HepG2 (cell line): ENCODE measurements at regions not wholly inside any gene's neighbourhood (a gene's known extent, or its start where the extent isn't known, plus 50 kb on each side); places are given as distances from the start of the nearest gene placed in this dataset.

Experiments
- SP2 ChIP-seq: sonication (generic); formaldehyde crosslinking; IDR thresholded peaks from 2 replicates; pipeline ENCODE4 v1.5.1; 2020; ENCODE audit warnings: mild to moderate bottlenecking, missing genetic modification reagents
- ZNF224 ChIP-seq: sonication (generic); formaldehyde crosslinking; IDR thresholded peaks from 2 replicates; pipeline ENCODE4 v1.5.0; 2020; ENCODE audit warnings: mild to moderate bottlenecking, missing genetic modification reagents
- ZNF274 ChIP-seq: sonication (generic); formaldehyde crosslinking; IDR thresholded peaks from 2 replicates; pipeline ENCODE4 v1.5.1; 2020; ENCODE audit warnings: mild to moderate bottlenecking, missing genetic modification reagents
- ZNF317 ChIP-seq: sonication (generic); formaldehyde crosslinking; IDR thresholded peaks from 2 replicates; pipeline ENCODE4 v1.5.0; 2020; ENCODE audit warnings: mild to moderate bottlenecking, missing genetic modification reagents
- TF ChIP-seq, protein P1 (sequence below): sonication (generic); formaldehyde crosslinking; IDR thresholded peaks from 2 replicates; pipeline ENCODE4 v1.5.0; 2020; ENCODE audit warnings: mild to moderate bottlenecking, missing genetic modification reagents, borderline replicate concordance
- TF ChIP-seq, protein P2 (sequence below): sonication (generic); formaldehyde crosslinking; IDR thresholded peaks from 2 replicates; pipeline ENCODE4 v1.9.0; 2021; ENCODE audit warnings: missing genetic modification reagents, mild to moderate bottlenecking, borderline replicate concordance
- TF ChIP-seq, protein P3 (sequence below): sonication (generic); formaldehyde crosslinking; IDR thresholded peaks from 2 replicates; pipeline ENCODE4 v1.4.0; 2020; ENCODE audit warnings: missing genetic modification reagents
- TF ChIP-seq, protein P4 (sequence below): sonication (generic); formaldehyde crosslinking; IDR thresholded peaks from 2 replicates; pipeline ENCODE4 v1.4.0; 2020; ENCODE audit warnings: missing genetic modification reagents
- TF ChIP-seq, protein P5 (sequence below): sonication (generic); formaldehyde crosslinking; IDR thresholded peaks from 2 replicates; pipeline ENCODE4 v1.4.0; 2020; ENCODE audit warnings: missing genetic modification reagents, borderline replicate concordance
- TF ChIP-seq, protein P6 (sequence below): sonication (generic); formaldehyde crosslinking; IDR thresholded peaks from 2 replicates; pipeline ENCODE4 v1.5.0; 2020; ENCODE audit warnings: mild to moderate bottlenecking, missing genetic modification reagents, moderate library complexity
- TF ChIP-seq, protein P7 (sequence below): sonication (generic); formaldehyde crosslinking; IDR thresholded peaks from 2 replicates; pipeline ENCODE4 v1.9.0; 2021; ENCODE audit warnings: missing genetic modification reagents, borderline replicate concordance

DNA sequence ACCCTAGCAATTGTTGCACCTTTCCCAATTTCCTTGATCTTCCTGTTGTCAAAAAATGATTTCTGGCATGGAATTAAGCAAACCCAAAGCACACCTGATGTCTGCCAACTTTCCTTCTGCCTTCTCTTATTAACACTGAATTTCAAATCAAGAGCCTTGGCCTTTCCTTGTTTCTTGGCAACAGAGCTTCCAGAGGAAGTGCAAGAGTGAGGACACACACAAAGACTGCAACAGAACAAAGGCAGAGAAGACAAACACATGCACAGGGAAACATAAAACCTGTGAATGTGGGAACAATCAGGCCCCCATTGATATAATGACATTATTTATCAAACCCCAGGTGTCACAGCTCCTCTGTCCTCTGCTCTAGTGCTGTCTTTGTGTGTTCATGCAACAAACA, 73.0 kb upstream of the IL6 start:
- TF ChIP-seq ZNF317 (CRISPR knock-in tag): no peak
- TF ChIP-seq, protein P1, sequence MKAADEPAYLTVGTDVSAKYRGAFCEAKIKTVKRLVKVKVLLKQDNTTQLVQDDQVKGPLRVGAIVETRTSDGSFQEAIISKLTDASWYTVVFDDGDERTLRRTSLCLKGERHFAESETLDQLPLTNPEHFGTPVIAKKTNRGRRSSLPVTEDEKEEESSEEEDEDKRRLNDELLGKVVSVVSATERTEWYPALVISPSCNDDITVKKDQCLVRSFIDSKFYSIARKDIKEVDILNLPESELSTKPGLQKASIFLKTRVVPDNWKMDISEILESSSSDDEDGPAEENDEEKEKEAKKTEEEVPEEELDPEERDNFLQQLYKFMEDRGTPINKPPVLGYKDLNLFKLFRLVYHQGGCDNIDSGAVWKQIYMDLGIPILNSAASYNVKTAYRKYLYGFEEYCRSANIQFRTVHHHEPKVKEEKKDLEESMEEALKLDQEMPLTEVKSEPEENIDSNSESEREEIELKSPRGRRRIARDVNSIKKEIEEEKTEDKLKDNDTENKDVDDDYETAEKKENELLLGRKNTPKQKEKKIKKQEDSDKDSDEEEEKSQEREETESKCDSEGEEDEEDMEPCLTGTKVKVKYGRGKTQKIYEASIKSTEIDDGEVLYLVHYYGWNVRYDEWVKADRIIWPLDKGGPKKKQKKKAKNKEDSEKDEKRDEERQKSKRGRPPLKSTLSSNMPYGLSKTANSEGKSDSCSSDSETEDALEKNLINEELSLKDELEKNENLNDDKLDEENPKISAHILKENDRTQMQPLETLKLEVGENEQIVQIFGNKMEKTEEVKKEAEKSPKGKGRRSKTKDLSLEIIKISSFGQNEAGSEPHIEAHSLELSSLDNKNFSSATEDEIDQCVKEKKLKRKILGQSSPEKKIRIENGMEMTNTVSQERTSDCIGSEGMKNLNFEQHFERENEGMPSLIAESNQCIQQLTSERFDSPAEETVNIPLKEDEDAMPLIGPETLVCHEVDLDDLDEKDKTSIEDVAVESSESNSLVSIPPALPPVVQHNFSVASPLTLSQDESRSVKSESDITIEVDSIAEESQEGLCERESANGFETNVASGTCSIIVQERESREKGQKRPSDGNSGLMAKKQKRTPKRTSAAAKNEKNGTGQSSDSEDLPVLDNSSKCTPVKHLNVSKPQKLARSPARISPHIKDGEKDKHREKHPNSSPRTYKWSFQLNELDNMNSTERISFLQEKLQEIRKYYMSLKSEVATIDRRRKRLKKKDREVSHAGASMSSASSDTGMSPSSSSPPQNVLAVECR (CRISPR knock-in tag): no peak
- TF ChIP-seq SP2 (CRISPR knock-in tag): no peak
- no peak for TF ChIP-seq ZNF274
- TF ChIP-seq, protein P2, sequence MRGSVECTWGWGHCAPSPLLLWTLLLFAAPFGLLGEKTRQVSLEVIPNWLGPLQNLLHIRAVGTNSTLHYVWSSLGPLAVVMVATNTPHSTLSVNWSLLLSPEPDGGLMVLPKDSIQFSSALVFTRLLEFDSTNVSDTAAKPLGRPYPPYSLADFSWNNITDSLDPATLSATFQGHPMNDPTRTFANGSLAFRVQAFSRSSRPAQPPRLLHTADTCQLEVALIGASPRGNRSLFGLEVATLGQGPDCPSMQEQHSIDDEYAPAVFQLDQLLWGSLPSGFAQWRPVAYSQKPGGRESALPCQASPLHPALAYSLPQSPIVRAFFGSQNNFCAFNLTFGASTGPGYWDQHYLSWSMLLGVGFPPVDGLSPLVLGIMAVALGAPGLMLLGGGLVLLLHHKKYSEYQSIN (CRISPR knock-in tag): no peak
- TF ChIP-seq ZNF224 (CRISPR knock-in tag): no peak
- TF ChIP-seq, protein P3, sequence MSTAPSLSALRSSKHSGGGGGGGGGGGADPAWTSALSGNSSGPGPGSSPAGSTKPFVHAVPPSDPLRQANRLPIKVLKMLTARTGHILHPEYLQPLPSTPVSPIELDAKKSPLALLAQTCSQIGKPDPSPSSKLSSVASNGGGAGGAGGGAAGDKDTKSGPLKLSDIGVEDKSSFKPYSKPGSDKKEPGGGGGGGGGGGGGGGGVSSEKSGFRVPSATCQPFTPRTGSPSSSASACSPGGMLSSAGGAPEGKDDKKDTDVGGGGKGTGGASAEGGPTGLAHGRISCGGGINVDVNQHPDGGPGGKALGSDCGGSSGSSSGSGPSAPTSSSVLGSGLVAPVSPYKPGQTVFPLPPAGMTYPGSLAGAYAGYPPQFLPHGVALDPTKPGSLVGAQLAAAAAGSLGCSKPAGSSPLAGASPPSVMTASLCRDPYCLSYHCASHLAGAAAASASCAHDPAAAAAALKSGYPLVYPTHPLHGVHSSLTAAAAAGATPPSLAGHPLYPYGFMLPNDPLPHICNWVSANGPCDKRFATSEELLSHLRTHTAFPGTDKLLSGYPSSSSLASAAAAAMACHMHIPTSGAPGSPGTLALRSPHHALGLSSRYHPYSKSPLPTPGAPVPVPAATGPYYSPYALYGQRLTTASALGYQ (CRISPR knock-in tag): no peak
- TF ChIP-seq, protein P4, sequence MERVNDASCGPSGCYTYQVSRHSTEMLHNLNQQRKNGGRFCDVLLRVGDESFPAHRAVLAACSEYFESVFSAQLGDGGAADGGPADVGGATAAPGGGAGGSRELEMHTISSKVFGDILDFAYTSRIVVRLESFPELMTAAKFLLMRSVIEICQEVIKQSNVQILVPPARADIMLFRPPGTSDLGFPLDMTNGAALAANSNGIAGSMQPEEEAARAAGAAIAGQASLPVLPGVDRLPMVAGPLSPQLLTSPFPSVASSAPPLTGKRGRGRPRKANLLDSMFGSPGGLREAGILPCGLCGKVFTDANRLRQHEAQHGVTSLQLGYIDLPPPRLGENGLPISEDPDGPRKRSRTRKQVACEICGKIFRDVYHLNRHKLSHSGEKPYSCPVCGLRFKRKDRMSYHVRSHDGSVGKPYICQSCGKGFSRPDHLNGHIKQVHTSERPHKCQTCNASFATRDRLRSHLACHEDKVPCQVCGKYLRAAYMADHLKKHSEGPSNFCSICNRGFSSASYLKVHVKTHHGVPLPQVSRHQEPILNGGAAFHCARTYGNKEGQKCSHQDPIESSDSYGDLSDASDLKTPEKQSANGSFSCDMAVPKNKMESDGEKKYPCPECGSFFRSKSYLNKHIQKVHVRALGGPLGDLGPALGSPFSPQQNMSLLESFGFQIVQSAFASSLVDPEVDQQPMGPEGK: no peak
- TF ChIP-seq, protein P5, sequence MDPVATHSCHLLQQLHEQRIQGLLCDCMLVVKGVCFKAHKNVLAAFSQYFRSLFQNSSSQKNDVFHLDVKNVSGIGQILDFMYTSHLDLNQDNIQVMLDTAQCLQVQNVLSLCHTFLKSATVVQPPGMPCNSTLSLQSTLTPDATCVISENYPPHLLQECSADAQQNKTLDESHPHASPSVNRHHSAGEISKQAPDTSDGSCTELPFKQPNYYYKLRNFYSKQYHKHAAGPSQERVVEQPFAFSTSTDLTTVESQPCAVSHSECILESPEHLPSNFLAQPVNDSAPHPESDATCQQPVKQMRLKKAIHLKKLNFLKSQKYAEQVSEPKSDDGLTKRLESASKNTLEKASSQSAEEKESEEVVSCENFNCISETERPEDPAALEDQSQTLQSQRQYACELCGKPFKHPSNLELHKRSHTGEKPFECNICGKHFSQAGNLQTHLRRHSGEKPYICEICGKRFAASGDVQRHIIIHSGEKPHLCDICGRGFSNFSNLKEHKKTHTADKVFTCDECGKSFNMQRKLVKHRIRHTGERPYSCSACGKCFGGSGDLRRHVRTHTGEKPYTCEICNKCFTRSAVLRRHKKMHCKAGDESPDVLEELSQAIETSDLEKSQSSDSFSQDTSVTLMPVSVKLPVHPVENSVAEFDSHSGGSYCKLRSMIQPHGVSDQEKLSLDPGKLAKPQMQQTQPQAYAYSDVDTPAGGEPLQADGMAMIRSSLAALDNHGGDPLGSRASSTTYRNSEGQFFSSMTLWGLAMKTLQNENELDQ: no peak
- TF ChIP-seq, protein P6, sequence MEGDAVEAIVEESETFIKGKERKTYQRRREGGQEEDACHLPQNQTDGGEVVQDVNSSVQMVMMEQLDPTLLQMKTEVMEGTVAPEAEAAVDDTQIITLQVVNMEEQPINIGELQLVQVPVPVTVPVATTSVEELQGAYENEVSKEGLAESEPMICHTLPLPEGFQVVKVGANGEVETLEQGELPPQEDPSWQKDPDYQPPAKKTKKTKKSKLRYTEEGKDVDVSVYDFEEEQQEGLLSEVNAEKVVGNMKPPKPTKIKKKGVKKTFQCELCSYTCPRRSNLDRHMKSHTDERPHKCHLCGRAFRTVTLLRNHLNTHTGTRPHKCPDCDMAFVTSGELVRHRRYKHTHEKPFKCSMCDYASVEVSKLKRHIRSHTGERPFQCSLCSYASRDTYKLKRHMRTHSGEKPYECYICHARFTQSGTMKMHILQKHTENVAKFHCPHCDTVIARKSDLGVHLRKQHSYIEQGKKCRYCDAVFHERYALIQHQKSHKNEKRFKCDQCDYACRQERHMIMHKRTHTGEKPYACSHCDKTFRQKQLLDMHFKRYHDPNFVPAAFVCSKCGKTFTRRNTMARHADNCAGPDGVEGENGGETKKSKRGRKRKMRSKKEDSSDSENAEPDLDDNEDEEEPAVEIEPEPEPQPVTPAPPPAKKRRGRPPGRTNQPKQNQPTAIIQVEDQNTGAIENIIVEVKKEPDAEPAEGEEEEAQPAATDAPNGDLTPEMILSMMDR (CRISPR knock-in tag): no peak
- TF ChIP-seq, protein P7, sequence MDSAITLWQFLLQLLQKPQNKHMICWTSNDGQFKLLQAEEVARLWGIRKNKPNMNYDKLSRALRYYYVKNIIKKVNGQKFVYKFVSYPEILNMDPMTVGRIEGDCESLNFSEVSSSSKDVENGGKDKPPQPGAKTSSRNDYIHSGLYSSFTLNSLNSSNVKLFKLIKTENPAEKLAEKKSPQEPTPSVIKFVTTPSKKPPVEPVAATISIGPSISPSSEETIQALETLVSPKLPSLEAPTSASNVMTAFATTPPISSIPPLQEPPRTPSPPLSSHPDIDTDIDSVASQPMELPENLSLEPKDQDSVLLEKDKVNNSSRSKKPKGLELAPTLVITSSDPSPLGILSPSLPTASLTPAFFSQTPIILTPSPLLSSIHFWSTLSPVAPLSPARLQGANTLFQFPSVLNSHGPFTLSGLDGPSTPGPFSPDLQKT (CRISPR knock-in tag): no peak
